ENCODE measurements at regions not wholly inside any gene's neighbourhood (a gene's known extent, or its start where the extent isn't known, plus 50 kb on each side); places are given as distances from the start of the nearest gene placed in this dataset.

DNA sequence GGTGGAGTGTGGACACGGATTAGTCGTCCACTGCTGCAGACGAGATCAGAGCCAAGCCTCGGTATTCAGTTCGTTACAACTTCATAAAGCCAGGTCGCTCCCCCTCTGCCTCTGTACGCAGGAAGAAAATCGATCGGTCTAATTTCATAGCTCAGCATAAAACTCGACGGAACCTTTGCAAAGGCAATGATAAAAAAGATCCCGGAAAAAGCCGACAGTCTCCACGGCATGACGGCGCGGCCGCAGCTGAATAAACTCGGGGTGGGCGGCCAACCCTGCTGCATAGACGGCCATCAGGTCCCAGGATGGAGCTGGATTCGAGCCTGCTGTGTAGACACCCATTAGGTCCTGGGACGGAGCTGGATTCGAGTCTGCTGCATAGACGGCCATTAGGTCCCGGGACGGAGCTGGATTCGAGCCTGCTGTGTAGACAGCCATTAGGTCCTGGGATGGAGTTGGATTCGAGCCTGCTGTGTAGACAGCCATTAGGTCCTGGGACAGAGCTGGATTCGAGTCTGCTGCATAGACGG lies 113.8 kb upstream of the PPP2R3B start:
- TF ChIP-seq, protein P1, sequence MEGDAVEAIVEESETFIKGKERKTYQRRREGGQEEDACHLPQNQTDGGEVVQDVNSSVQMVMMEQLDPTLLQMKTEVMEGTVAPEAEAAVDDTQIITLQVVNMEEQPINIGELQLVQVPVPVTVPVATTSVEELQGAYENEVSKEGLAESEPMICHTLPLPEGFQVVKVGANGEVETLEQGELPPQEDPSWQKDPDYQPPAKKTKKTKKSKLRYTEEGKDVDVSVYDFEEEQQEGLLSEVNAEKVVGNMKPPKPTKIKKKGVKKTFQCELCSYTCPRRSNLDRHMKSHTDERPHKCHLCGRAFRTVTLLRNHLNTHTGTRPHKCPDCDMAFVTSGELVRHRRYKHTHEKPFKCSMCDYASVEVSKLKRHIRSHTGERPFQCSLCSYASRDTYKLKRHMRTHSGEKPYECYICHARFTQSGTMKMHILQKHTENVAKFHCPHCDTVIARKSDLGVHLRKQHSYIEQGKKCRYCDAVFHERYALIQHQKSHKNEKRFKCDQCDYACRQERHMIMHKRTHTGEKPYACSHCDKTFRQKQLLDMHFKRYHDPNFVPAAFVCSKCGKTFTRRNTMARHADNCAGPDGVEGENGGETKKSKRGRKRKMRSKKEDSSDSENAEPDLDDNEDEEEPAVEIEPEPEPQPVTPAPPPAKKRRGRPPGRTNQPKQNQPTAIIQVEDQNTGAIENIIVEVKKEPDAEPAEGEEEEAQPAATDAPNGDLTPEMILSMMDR (IDR thresholded peaks at IDR 0.05): no peak
- TF ChIP-seq EZH2phosphoT487 (IDR thresholded peaks at IDR 0.05): no peak
- no peak for TF ChIP-seq EZH2 (IDR thresholded peaks at IDR 0.05)

Measured in neural progenitor cell (in vitro differentiated cells).